ENCODE measurements at regions not wholly inside any gene's neighbourhood (a gene's known extent, or its start where the extent isn't known, plus 50 kb on each side); places are given as distances from the start of the nearest gene placed in this dataset.
"Not testable (repeated sequence)": the region's sequence is repeated elsewhere in the genome, so short reads cannot be mapped to it uniquely, and the experiment has no call there.

DNA sequence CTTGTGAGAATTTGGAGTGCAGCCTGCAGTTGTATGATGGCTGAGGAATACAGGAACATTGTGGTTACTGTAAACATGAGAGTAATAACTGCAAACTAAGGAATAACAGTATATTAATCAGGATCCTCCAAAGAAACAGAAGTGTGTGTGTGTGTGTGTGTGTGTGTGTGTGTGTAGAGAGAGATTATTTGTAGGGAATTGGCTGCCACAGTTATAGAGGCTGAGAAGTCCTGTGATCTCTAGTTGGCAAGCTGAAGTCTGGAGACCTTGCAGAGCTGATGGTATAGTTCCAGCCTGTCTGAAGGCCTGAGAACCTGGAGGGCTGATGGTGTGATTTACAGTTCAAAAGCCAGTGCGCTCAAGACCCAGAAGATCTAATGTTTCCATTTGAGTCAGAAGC, 273.3 kb upstream of the FRG1 start:
- not testable (repeated sequence) for DNase-seq (ENCODE audit: low read depth)

DNA sequence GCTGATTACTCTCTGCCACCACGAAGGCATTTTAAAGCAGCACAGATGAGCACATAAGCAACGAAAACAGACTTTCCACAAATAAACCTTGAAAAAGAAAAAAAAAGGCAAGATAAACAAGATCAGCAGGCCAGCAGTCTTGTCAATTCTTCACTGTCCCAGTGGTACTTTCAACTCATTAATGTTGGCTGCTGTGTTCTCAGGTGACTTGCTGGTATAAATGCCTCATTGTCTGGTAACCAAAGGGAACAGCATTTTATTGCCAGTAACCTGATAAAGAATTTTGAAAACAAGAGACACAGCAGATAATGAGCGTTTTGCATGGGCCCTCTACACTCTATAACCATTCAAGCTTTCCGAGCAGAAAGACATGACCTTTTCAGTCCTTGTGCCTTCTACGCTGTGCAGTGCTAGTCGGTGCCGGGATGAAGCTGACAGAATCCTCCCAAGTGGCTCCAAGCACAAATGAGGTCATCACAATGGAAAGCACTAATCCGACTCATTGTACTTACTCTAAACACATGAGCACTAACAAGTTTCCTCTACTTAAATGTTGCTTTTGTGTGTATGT, 242.9 kb upstream of the FRG1 start:
- DNase-seq (ENCODE audit: low read depth), result not testable (repeated sequence)

DNA sequence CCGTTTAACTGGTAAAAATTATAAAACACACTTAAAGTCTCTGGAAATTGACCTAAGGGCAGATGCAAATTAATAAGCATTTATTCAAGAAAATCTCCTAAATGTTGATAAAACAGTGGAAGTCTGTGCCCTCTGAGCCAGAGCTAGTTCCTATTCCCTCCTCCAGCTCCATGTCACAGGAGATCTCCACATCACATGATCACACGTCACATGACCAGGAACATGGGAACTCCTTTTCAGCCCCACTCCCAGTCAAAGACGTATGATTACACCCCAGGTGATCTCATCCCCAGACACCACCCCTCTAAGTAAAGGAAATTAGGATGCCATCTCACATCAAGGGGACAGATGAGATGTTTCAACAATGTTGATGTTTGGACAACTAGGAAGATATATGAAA, 237.7 kb upstream of the FRG1 start:
- not testable (repeated sequence) for DNase-seq (ENCODE audit: low read depth)

DNA sequence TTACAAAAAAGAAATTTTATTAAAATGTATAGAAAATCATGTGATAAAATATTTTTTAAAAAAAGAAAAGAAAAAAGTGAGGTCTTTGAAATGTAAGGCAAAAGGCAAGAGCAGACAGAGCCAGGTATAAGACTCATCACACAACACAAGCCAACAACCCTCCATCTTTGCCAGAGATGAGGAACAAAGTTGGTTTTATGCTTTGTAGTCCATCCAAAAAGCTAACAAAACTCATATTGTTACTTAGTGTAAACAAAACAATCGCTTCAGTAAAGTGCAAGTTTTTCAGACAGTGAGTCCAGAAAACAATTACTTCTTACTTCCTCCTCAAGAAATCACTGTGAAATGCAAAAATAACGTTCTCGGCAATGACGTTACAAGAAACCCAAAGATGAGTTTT, 233.9 kb upstream of the FRG1 start:
- not testable (repeated sequence) for DNase-seq (ENCODE audit: low read depth)

DNA sequence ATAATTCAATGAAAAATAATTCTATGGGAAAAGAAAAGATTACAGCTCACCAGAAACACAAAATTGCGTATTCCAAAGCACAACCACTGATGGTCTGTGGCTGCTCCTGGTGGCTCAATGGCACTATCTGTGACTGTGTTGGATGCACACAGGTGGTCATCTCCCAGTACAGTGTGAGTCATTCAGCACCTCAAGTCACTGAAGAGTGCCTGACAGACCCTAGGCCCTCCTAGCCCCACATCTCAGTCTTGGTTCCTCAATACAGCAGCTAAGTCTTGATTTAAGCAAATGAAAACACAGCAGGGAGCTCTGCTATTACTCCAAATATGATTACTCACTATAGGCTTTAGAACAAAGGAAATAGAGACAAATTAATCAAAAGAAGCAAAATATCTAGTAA, 233.4 kb upstream of the FRG1 start:
- not testable (repeated sequence) for DNase-seq (ENCODE audit: low read depth)

DNA sequence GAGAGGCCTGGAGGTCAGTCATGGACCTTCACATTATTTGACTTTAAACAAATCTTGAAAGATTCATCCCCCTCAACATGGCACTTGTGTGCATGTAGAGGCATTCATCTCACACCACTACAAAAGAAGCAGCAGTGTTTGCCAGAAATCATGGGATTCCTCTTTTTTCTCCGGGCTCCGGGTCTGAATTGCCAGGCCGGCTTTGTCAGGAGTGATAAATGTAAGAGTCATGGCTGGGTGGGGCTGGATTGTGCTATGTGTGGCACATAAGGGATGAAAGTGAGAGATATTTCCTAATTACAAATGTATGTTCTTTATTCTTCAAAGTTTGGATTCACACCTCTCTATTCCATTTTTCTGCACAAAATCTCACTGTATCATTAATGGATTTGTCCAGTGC, 228.7 kb upstream of the FRG1 start:
- DNase-seq (ENCODE audit: low read depth), result not testable (repeated sequence)

DNA sequence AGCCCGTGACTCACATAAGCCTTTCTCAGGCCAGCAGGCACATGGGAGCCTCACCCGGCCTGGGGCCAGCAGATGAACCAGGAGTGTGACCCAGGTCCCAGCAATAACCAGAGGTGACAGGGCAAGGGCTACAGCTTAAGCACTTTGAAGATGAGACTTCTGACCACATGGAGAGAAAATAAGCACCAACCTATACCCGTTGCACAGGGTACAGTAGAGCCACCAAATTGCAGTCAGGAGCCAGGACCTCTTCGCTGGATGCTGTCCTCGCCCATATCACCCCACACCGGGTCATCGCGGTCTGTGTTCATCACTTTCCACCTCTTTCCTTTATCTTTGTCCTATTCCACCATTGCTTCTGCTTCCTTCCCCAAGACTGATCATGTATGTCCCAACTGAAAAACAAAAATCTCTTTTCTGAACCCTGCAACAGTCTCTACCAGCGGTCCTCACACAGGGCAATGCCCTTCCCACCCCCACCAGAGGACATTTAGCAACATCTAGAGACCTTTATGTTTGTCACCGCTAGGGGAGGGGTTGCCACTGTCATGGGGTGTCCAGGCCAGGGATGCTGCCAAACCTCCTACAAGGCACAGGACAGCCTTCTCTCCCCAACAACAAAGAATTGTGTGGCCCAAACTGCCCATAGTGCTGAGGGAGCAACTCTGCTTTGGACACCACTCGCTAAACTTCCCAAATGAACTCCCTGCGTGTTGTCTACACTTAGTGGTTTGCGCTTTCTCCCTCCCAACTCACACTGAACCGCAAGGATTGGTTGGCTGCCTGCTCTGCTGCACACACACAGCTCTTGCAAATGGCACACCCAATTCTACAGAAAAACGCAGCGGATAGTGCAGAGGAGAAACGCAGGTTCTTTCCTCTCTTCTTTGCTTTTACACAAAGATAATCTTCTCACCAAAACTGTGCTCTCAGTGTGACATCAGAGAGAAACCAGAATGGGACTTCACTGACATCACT, 219.4 kb upstream of the FRG1 start:
- not testable (repeated sequence) for DNase-seq (ENCODE audit: low read depth)

DNA sequence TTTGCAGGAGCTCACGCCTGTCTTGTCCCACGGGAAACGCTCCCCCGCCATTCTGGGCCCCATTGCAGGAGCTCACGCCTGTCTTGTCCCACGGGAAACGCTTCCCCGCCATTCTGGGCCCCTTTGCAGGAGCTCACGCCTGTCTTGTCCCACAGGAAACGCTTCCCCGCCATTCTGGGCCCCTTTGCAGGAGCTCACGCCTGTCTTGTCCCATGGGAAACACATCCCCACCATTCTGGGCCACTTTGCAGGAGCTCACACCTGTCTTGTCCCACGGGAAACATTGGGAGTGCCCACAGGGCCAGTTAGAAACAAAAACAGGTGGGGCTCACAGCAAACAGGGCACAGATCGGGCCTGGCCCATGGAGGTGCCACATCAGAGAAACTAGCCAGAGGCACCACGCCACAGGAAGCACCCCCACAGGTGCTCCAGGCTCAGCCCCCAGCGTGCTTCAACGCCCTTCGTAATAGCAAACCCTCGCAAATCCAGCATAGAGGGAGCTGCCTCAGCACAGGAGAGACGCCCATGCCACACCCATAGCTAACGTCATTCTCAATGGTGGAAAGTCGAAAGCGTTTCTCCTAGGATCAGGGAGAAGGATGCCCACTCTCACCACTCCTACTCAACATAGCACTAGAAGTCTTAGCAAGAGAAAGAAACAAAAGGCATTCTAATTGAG, 218.2 kb upstream of the FRG1 start:
- not testable (repeated sequence) for DNase-seq (ENCODE audit: low read depth)

DNA sequence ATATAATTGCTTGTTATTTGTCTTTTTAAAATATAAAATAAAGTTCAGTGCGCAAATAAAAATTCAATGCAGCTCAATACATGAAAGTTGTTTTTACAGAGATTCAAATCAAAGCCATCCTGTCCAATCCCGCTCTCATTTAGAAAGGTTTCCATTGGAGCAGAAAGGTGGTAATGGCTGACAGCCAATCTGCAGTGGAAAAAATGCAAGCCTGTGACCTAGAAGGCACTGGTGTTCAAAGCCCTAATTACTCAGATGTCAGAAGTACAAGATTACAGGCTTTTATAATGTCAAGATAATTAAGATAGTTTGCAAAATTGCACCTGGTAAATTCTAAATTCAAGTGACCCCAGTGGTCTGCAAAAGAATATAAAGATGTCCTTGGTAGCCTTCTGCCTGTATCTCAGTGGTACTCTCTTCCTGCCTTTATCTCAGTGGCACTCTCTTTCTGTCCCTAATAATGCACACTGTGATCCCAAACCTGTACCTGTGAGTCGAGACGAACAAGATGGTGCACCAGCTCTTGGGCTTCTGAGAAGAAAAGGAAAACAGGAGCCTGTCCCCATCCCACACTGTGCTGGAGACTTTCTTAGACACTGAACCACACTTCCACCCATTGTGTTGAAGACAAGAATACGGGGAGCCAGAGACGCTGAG, 212.6 kb upstream of the FRG1 start:
- not testable (repeated sequence) for DNase-seq (ENCODE audit: low read depth)

DNA sequence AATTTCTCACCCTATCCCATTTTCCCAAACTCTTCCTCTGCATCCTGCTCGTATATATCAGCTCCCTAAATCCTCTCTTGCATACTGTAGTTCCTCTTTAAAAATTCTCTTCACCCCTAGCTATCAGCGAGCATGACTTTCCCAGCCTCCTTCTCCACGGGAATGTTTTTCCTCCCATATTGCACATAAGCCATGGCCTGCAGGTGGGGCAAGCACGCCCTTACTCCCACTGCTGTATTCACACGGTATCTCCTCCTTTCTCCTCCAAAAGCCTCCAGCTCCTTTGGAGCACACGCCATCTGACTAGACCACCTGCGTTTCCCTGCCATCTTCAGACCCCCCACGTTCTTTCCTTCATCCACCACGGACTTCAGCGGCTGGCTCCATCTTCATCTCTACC, 208.7 kb upstream of the FRG1 start:
- not testable (repeated sequence) for DNase-seq (ENCODE audit: low read depth)

DNA sequence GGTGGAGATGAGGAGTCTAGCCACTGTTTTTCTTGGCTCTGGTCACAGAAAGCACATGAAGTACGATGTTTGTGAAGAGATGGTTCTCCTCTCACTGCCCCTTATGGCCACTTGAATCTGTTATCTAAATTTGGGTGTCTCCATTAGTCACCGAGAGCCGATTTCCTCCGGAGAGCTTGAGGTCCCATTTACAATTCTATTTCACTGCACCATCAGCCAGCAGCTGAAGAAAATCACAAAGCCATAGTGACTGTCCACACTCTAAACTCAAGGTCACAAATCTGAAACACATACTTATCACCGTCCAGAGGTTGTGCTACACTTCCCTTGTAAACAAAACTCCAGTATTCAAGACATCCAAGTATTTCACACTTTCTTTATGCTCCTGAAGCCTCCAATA, 207.2 kb upstream of the FRG1 start:
- DNase-seq (ENCODE audit: low read depth), result not testable (repeated sequence)

DNA sequence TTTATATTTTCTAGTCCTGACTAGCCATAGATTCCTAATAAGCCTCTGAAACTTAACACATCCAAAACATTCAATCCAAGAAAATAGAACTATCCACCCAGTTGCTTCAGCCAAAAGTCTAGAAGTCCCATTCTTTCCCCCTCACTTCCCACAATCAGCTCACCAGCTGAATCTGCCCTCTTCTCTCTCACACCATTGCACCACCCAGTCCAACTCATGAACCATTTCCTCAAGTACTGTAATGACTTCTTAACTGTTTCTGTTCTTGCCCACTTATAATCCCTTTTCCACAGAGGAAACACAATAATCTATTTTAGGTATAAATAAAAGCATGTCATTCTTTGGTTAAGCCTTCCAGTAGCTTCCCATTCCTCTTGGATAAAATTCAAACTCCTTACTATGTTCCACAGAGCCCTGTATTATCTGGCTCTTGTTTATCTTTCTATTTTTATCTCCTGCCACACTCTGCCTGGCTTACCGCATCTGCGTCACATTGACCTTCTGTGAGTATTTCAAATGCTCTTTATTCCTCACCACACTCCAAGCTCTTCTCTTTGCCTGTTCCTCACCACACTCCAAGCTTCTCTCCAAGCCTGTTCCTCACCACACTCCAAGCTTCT, 205.9 kb upstream of the FRG1 start:
- DNase-seq (ENCODE audit: low read depth), result not testable (repeated sequence)

DNA sequence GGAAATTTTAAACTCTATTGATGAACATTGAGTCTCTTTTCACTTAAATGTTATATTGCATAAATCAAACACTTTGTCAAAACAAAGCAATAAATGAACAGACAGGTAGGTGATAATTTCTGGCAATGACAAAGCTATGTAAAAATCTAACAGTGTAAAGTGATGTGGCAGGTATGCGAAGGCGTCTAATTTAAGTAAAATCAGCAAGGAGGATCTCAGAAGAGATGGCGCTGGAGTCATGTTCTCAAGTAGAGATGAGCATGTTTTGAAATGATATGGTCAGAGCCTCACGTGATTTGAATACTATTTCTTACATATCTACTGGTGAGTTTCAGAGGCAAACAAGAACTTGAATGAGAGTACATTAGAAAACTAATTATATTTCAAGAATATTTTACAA, 204.0 kb upstream of the FRG1 start:
- DNase-seq (ENCODE audit: low read depth), result not testable (repeated sequence)

DNA sequence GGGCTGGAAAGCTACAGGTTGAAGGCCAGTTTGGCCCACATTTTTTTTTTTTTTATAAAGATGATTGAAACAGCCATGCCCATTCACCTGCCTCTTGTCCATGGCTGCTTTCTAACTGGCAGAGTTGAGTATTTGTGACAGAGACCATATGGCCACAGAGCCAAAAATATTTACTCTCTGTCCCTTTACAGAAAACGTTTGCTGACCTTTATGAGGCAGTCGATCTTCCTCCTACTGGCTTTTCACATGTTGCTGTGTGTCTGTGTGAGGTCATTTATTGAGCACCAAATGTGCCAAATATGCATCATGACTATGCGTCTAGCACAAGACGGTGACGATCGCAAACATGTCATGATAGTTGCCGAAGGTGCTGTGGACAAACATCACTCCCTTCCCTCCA, 200.6 kb upstream of the FRG1 start:
- DNase-seq (ENCODE audit: low read depth), result not testable (repeated sequence)

DNA sequence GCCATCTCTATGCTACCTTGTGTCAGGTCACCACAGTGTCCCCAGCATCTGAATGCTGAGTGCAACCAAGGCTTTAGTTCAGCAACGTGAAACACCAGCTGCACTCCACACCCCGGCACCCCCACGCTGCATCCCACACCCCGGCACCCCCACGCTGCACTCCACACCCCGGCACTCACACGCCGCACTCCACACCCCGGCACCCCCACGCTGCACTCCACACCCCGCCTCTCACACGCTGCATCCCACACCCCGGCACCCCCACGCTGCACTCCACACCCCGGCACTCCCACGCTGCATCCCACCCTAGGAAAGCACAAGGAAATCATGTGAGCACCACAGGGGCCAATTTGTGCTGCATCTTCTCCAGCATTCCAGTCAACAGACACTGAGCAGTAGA, 199.8 kb upstream of the FRG1 start:
- no peak for DNase-seq (ENCODE audit: low read depth)

DNA sequence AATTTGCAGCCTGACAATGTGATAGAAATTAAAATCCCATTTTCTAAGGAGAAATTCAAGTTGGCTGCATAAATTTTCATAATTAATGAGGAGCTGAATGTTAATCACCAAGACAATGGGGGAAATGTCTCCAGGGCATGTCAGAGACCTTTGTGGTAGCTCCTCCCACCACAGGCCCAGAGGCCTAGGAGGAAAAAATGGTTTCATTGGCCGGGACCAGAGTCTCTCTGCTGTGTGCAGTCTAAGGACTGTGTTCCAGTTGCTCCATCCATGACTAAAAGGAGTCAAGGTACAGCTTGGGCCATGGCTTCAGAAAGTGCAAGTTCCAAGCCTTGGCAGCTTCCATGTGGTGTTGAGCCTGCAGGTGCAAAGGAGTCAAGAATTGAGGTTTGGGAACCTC, 187.6 kb upstream of the FRG1 start:
- not testable (repeated sequence) for DNase-seq (ENCODE audit: low read depth)

DNA sequence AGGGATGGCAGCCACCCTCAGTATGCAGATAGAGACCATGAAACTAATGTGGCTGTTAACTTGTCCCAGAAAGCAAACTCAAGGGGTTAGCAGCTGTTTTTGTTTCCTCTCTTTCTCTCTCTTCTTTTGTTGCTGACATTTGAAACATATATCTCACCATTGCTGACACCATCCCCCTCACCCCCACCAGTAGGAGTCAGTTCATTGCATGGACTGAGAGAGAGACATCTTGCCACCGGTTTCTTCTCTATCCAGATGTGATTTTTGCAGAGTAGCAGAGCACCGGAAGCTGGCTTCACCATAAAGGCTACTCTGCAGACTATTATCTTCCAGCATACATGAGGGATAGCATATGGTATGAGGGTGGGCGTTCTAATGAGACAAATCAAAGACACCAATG, 177.1 kb upstream of the FRG1 start:
- no peak for DNase-seq (ENCODE audit: low read depth)

DNA sequence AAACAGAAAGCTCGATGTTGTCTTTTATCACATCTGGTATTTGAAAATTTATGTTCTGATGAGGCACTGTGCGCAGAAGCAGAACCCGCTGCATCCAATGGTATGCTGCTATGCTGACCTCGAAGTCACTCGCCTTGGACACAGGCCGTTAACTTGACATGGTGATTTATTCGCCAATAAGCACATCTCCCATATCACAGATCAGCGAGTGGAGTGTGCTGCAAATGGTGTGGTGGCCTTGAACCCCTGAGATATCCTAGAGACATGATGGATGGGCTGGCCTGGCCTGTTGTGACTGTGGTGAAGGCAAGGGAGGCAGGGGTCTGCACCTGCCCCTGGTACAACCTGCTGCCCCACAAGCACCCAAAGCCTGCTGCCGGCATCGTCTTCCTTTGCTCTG, 175.4 kb upstream of the FRG1 start:
- DNase-seq (ENCODE audit: low read depth), result no peak

DNA sequence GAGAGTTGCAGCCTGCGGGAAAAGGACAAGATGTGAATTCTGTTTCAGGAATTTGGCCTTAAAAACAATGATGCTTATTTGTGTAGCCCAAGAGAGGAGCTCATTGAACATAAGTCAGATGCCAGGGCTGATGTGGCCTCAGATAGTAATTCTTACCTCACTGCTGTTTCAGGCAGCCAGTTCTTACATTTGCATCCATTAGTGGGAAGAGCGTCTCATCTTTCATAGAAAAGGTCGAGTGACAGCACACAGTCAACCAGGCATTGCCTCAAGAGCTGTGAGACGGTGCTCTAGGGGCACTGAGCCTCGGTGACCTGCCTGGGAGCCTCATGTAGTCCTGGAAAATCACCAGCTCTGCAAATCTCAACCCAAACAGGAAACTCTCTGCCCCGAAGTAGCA, 174.9 kb upstream of the FRG1 start:
- no peak for DNase-seq (ENCODE audit: low read depth)

DNA sequence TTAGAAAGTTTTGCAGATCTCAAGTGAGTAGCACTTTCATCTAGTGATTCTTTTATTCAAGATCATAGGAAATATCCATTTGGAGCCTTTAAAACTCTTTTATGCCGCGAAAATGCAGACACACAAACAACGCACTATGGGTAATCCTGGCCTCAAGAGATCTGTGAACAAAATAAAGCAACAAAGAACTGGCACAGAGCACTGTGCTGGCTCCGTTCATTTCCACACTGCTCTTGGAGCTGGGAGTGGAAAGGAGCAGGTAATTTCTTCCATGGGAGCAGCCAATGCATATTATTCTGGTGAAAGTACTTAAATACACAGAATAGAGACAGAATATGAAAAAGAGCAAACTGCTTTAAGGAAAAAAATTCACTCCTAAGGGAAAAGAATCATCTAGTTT, 172.7 kb upstream of the FRG1 start:
- no peak for DNase-seq (ENCODE audit: low read depth)

DNA sequence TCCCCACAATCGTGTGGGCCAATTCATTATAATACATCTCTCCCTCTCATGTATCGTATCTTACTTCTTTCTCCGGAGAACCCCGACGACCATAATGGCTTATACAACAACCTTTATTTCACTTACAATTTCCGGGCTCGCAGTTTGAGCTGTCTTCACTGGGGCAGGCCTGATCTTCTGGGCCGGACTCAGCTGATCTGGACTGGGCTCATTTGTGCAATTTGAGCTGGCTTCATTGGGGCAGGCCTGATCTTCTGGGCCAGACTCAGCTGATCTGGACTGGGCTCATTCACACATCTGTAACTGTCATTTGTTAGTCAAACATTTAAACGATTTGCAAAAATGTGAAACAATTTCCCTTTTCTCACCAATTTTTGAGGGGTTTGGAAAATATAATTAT, 171.5 kb upstream of the FRG1 start:
- DNase-seq (ENCODE audit: low read depth), result no peak
